Hepatocyte (in vitro differentiated cells): ENCODE measurements at regions not wholly inside any gene's neighbourhood (a gene's known extent, or its start where the extent isn't known, plus 50 kb on each side); places are given as distances from the start of the nearest gene placed in this dataset.

Experiments
- DNase-seq: peaks from one replicate; pipeline ENCODE4 v3.0.0-alpha.2; 2016; ENCODE audit warnings: low spot score
- H2AFZ ChIP-seq: fragments of 200-600 bp; sonication (generic); 2 replicates; pipeline ENCODE4 v1.6.0; 2016; ENCODE audit warnings: antibody characterized with exemption, mild to moderate bottlenecking
- H3K27ac ChIP-seq: fragments of 200-600 bp; sonication (generic); 2 replicates; pipeline ENCODE4 v1.5.1; 2016; ENCODE audit warnings: mild to moderate bottlenecking
- H3K27me3 ChIP-seq: fragments of 200-600 bp; sonication (generic); 2 replicates; pipeline ENCODE4 v1.6.1; 2016
- H3K36me3 ChIP-seq: fragments of 200-600 bp; sonication (generic); replicated peaks from 2 replicates; pipeline ENCODE4 v1.5.1; 2016; ENCODE audit warnings: low read depth; ENCODE audit not compliant: insufficient read depth
- H3K4me1 ChIP-seq: fragments of 200-600 bp; sonication (generic); 2 replicates; pipeline ENCODE4 v1.5.1; 2016; ENCODE audit warnings: mild to moderate bottlenecking, moderate library complexity; ENCODE audit not compliant: insufficient read depth
- H3K4me2 ChIP-seq: fragments of 200-600 bp; sonication (generic); 2 replicates; pipeline ENCODE4 v1.6.0; 2016
- H3K4me3 ChIP-seq: fragments of 200-600 bp; sonication (generic); 2 replicates; pipeline ENCODE4 v1.5.1; 2016; ENCODE audit warnings: mild to moderate bottlenecking
- H3K79me2 ChIP-seq: fragments of 200-600 bp; sonication (generic); 2 replicates; pipeline ENCODE4 v1.6.0; 2017; ENCODE audit warnings: mild to moderate bottlenecking
- H3K9me2 ChIP-seq: fragments of 200-600 bp; sonication (generic); replicated peaks from 2 replicates; pipeline ENCODE4 v1.6.0; 2017; ENCODE audit warnings: mild to moderate bottlenecking; ENCODE audit not compliant: insufficient read depth
- H3K9me3 ChIP-seq: fragments of 200-600 bp; sonication (generic); 2 replicates; pipeline ENCODE4 v1.5.1; 2016; ENCODE audit warnings: low read depth, mild to moderate bottlenecking
- H4K20me1 ChIP-seq: fragments of 200-600 bp; sonication (generic); 2 replicates; pipeline ENCODE4 v1.6.0; 2016; ENCODE audit warnings: mild to moderate bottlenecking; ENCODE audit not compliant: insufficient read depth, poor library complexity, severe bottlenecking
- EZH2 ChIP-seq: fragments of 200-600 bp; sonication (generic); IDR thresholded peaks from 2 replicates; pipeline ENCODE4 v1.6.1; 2016; ENCODE audit warnings: antibody characterized with exemption, mild to moderate bottlenecking, borderline replicate concordance
- EZH2phosphoT487 ChIP-seq: fragments of 200-600 bp; sonication (generic); IDR thresholded peaks from one replicate; pipeline ENCODE4 v1.6.1; 2018; ENCODE audit warnings: antibody characterized with exemption, mild to moderate bottlenecking, low read depth, moderate library complexity; ENCODE audit not compliant: unreplicated experiment, severe bottlenecking
- WGBS: methylation state at CpG from one replicate; pipeline ENCODE4 v1.1.6; 2016; ENCODE audit warnings: low lambda C conversion rate; ENCODE audit errors: missing lambda C conversion rate; 5-methylcytosine and 5-hydroxymethylcytosine counted together
- TF ChIP-seq, protein P1 (sequence below): fragments of 200-600 bp; sonication (generic); IDR thresholded peaks from 2 replicates; pipeline ENCODE4 v1.5.1; 2016; ENCODE audit warnings: antibody characterized with exemption, mild to moderate bottlenecking; ENCODE audit not compliant: poor library complexity

DNA sequence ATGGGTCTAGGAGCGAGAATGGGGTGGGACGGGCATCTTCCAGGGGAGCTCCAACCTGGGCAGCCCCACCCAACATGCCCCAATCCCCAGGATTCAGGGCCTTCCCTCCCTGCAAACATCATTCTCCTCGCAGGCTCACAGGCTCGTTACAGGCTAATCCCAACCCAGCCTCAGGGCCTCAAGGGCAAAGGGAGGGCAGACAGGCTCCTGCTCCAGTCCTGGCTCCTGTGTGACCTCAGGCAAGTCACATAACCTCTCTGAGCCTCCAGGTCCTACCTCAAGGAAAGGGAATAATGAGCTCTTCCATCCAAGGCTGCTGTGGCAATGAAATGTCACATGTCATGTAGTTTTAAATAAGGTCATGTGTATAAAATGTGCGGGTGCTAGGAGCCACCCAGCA, 186.5 kb upstream of the TNRC6C start:
- Histone ChIP-seq H3K4me1 (peaks cover 7% of the 10 kb centered on the region), H4K20me1 (no peaks in the 10 kb centered on the region), H3K9me3 (no peaks in the 10 kb centered on the region), H3K9me2 (no peaks in the 10 kb centered on the region), H3K27ac (no peak overlapping the region), H3K4me3 (no peak overlapping the region), H2AFZ (no peak overlapping the region), H3K4me2 (no peak overlapping the region), H3K36me3 (no peaks in the 10 kb centered on the region), H3K27me3 (peaks cover 9% of the 10 kb centered on the region), H3K79me2 (no peaks in the 10 kb centered on the region)
- no peak for DNase-seq
- no peak for TF ChIP-seq EZH2phosphoT487
- TF ChIP-seq, protein P1, sequence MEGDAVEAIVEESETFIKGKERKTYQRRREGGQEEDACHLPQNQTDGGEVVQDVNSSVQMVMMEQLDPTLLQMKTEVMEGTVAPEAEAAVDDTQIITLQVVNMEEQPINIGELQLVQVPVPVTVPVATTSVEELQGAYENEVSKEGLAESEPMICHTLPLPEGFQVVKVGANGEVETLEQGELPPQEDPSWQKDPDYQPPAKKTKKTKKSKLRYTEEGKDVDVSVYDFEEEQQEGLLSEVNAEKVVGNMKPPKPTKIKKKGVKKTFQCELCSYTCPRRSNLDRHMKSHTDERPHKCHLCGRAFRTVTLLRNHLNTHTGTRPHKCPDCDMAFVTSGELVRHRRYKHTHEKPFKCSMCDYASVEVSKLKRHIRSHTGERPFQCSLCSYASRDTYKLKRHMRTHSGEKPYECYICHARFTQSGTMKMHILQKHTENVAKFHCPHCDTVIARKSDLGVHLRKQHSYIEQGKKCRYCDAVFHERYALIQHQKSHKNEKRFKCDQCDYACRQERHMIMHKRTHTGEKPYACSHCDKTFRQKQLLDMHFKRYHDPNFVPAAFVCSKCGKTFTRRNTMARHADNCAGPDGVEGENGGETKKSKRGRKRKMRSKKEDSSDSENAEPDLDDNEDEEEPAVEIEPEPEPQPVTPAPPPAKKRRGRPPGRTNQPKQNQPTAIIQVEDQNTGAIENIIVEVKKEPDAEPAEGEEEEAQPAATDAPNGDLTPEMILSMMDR: no peak
- TF ChIP-seq EZH2: no peak
- 88% methylated on average over 5 of the region's 5 CpGs for WGBS

DNA sequence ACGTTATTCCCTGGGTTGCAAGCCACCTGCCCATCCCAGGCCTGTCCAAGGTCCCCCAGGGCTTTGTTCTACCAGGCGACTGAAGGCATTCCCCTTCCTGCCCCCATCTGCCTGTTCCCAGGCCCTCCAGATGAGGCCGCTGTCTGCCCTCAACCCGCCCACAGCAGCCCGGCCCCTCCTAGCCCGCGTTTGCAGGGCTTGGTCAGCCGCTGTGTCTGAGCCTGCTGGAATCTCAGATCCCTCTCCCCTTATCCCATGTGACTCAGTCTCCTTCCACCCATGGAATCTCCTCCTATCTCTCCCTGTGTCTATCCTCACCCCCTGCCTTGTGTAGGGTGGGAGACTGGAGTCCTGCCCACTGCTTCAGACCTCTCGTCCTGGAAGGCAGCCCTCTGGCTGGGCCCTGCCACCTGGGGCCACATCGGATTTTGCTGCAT, 186.0 kb upstream of the TNRC6C start:
- H3K9me3 ChIP-seq: no peaks in the 10 kb centered on the region
- H3K36me3 ChIP-seq: no peaks in the 10 kb centered on the region
- no peak overlapping the region for H2AFZ ChIP-seq
- peaks cover 7% of the 10 kb centered on the region for H3K4me1 ChIP-seq
- H3K79me2 ChIP-seq: no peaks in the 10 kb centered on the region
- H3K4me3 ChIP-seq: no peak overlapping the region
- no peak overlapping the region for H3K4me2 ChIP-seq
- H3K27ac ChIP-seq: no peak overlapping the region
- peak; percentile 82 for DNase-seq
- WGBS: 36% methylated on average over 10 of the region's 10 CpGs
- H3K9me2 ChIP-seq: no peaks in the 10 kb centered on the region
- TF ChIP-seq EZH2phosphoT487: no peak
- TF ChIP-seq, protein P1: peak; percentile 62
- H3K27me3 ChIP-seq: peaks cover 9% of the 10 kb centered on the region
- no peaks in the 10 kb centered on the region for H4K20me1 ChIP-seq

DNA sequence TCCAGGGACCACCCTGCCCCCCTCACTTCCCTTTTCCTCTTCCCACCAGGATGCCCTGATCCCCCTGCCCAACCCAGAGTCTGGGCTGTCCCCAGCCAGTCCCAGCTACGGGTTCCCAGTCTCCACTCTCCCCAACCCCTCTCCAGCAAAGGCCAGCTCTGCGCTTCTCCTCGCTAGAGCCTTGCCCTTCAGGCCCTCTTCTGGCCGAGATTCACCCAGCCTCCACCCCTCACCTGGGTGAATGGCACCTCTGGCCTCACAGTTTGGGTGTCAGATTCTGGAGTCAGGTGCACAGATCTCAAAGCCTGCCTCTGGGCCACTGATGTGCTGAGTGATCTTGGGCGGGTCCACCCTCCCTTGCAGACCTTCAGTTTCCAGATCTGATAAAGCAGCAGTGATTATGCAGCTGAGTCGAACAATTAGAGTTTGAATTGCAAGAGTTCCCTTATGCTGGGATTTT, 185.6 kb upstream of the TNRC6C start:
- Histone ChIP-seq H3K4me2 (no peak overlapping the region), H2AFZ (no peak overlapping the region), H3K4me1 (peaks cover 7% of the 10 kb centered on the region), H3K79me2 (no peaks in the 10 kb centered on the region), H3K9me2 (no peaks in the 10 kb centered on the region), H3K27me3 (peaks cover 6% of the 10 kb centered on the region), H4K20me1 (no peaks in the 10 kb centered on the region), H3K4me3 (no peak overlapping the region), H3K9me3 (no peaks in the 10 kb centered on the region), H3K27ac (no peak overlapping the region), H3K36me3 (no peaks in the 10 kb centered on the region)
- no peak for DNase-seq
- TF ChIP-seq, protein P1: no peak
- 66% methylated on average over 6 of the region's 6 CpGs for whole genome bisulfite sequencing

DNA sequence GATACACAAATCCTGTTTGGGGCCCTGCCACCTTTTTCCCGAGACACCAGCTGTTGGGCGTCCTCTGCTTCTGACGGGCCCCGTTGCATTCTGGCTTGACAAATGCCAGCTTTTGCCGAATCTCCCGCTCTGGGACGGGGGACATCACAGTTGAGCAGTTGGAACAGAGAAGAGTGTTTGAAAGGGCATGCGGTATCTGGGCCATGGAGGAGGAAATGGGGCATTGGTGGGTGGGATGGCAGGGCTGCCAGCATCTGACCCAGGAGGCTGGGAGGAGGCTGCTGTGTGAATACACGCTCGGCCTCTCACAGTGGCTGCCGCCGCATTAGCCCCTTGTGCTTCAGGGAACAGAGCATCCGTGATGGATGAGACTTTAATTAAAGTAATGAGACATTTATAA, 184.3 kb upstream of the TNRC6C start:
- no peaks in the 10 kb centered on the region for H3K36me3 ChIP-seq
- 94% methylated on average over 13 of the region's 13 CpGs for WGBS
- TF ChIP-seq EZH2 (no peak), EZH2phosphoT487 (no peak)
- TF ChIP-seq, protein P1: no peak
- H3K79me2 ChIP-seq: no peaks in the 10 kb centered on the region
- peaks cover under 1% of the 10 kb centered on the region for H3K27me3 ChIP-seq
- no peaks in the 10 kb centered on the region for H3K9me3 ChIP-seq
- H3K4me2 ChIP-seq: no peak overlapping the region
- no peaks in the 10 kb centered on the region for H4K20me1 ChIP-seq
- H3K4me1 ChIP-seq: peaks cover 4% of the 10 kb centered on the region
- DNase-seq: no peak
- no peaks in the 10 kb centered on the region for H3K9me2 ChIP-seq
- no peak overlapping the region for H3K27ac ChIP-seq
- H2AFZ ChIP-seq: no peak overlapping the region
- H3K4me3 ChIP-seq: no peak overlapping the region
